GM12878 (cell line): ENCODE measurements at regions not wholly inside any gene's neighbourhood (a gene's known extent, or its start where the extent isn't known, plus 50 kb on each side); places are given as distances from the start of the nearest gene placed in this dataset.

Experiments
- ATAC-seq: fragments of 200-7000 bp; cut with Tn5 transposase; 3 replicates; pipeline ENCODE4 v1.9.1; 2020; ENCODE audit warnings: mild to moderate bottlenecking, moderate library complexity
- BruUV-seq: library from RNA; stranded (reverse); fragments of 400-500 nt; replicated peaks from 2 replicates; lab custom pipeline; 2021; lab: Mats Ljungman, UMichigan
- CTCF ChIA-PET: fragments of 300-600 bp; sonication (Branson Sonifier 250); formaldehyde crosslinking; extraction: SDS; loops from one replicate; lab custom pipeline; 2021; ENCODE audit warnings: inconsistent platforms; lab: Yijun Ruan, JAX
- POLR2A ChIA-PET: fragments of 350-600 bp; formaldehyde crosslinking; extraction: SDS; loops from one replicate; lab custom pipeline; 2021; ENCODE audit warnings: inconsistent platforms; lab: Charles Lee
- RAD21 ChIA-PET: fragments of 300-600 bp; sonication (Branson Sonifier 250); formaldehyde crosslinking; loops from one replicate; lab custom pipeline; 2023; ENCODE audit warnings: antibody characterized with exemption; ENCODE audit not compliant: unreplicated experiment; lab: Charles Lee
- SMC1A ChIA-PET: fragments of 300-600 bp; sonication (Branson Sonifier 250); formaldehyde crosslinking; loops from one replicate; lab custom pipeline; 2023; ENCODE audit not compliant: unreplicated experiment, uncharacterized antibody; lab: Charles Lee
- DNase-seq: peaks from one replicate; pipeline ENCODE4 v3.0.0-alpha.2; 2011; ENCODE audit warnings: low read depth, low spot score
- FAIRE-seq: peaks from 3 replicates; lab custom pipeline; 2011; peaks lifted over from hg19 to GRCh38; lab: Jason Lieb, UNC
- H2AFZ ChIP-seq: 2 replicates; pipeline ENCODE4 v1.6.0; 2011; ENCODE audit warnings: low read depth, low read length, control low read depth; ENCODE audit not compliant: control insufficient read depth
- H3K27ac ChIP-seq: 2 replicates; pipeline ENCODE4 v1.5.1; 2011; ENCODE audit warnings: control low read depth; ENCODE audit not compliant: control insufficient read depth, insufficient read depth
- H3K27me3 ChIP-seq, 2 experiments: replicated peaks in 1 of 2; 2 replicates each; pipeline versions ENCODE4 v1.6.0 to v1.6.1; 2011; ENCODE audit warnings: low read length in 1 of 2; ENCODE audit not compliant: control insufficient read depth in 2 of 2, insufficient read depth in 2 of 2
- H3K36me3 ChIP-seq, 2 experiments: 2 replicates each; pipeline ENCODE4 v1.5.1; 2011; ENCODE audit warnings: low read length in 1 of 2; ENCODE audit not compliant: control insufficient read depth in 2 of 2, insufficient read depth in 2 of 2
- H3K4me1 ChIP-seq: 2 replicates; pipeline ENCODE4 v1.6.1; 2011; ENCODE audit warnings: mild to moderate bottlenecking, low read length, moderate library complexity, mixed read lengths; ENCODE audit not compliant: control insufficient read depth, insufficient read depth
- H3K4me2 ChIP-seq: 2 replicates; pipeline ENCODE4 v1.6.0; 2011; ENCODE audit warnings: control low read depth; ENCODE audit not compliant: control insufficient read depth, insufficient read depth
- H3K4me3 ChIP-seq: fragments of 200-600 bp; sonication (generic); 2 replicates; pipeline ENCODE4 v1.5.1; 2016
- H3K79me2 ChIP-seq: 2 replicates; pipeline ENCODE4 v1.6.0; 2011; ENCODE audit warnings: low read length; ENCODE audit not compliant: control insufficient read depth, insufficient read depth
- H3K9ac ChIP-seq: 2 replicates; pipeline ENCODE4 v1.8.0; 2011; ENCODE audit warnings: low read length, control low read depth, mixed read lengths; ENCODE audit not compliant: control insufficient read depth, insufficient read depth
- H3K9me3 ChIP-seq: replicated peaks from 3 replicates; pipeline ENCODE4 v1.5.1; 2011; ENCODE audit warnings: mild to moderate bottlenecking, low read length; ENCODE audit not compliant: control insufficient read depth, insufficient read depth
- H4K20me1 ChIP-seq: 2 replicates; pipeline ENCODE4 v1.6.0; 2011; ENCODE audit not compliant: control insufficient read depth, insufficient read depth
- BHLHE40 ChIP-seq, 2 experiments: fragments of 450-650 bp in 1 of 2; IDR thresholded peaks; 2 replicates each; pipeline ENCODE4 v1.6.1; 2011 to 2017; ENCODE audit warnings: low read depth in 2 of 2, borderline replicate concordance in 1 of 2, improper control_type of control experiment in 1 of 2, low read length in 1 of 2, mild to moderate bottlenecking in 1 of 2
- PAX8 ChIP-seq: fragments of 450-650 bp; IDR thresholded peaks from 2 replicates; pipeline ENCODE4 v1.6.1; 2017; ENCODE audit warnings: mild to moderate bottlenecking, moderate library complexity
- RAD21 ChIP-seq: IDR thresholded peaks from 2 replicates; pipeline ENCODE4 v1.6.1; 2011; ENCODE audit warnings: mild to moderate bottlenecking, low read depth, low read length, moderate library complexity; ENCODE audit not compliant: insufficient read depth
- RFX5 ChIP-seq: IDR thresholded peaks from 2 replicates; pipeline ENCODE4 v1.6.1; 2011; ENCODE audit warnings: low read depth, low read length, improper control_type of control experiment
- RUNX3 ChIP-seq: IDR thresholded peaks from 2 replicates; pipeline ENCODE4 v1.6.1; 2012; ENCODE audit warnings: low read length, inconsistent platforms
- SIN3A ChIP-seq: IDR thresholded peaks from 2 replicates; pipeline ENCODE4 v1.6.1; 2012; ENCODE audit warnings: low read depth, low read length, improper control_type of control experiment
- STAT3 ChIP-seq: IDR thresholded peaks from 2 replicates; pipeline ENCODE4 v1.6.1; 2011; ENCODE audit warnings: low read depth, low read length, improper control_type of control experiment
- TAF1 ChIP-seq: IDR thresholded peaks from 2 replicates; pipeline ENCODE4 v1.6.1; 2011; ENCODE audit warnings: mild to moderate bottlenecking, low read depth, low read length, borderline replicate concordance
- USF2 ChIP-seq: IDR thresholded peaks from 2 replicates; pipeline ENCODE4 v1.6.1; 2011; ENCODE audit warnings: low read depth, low read length, improper control_type of control experiment, borderline replicate concordance
- ZNF207 ChIP-seq: fragments of 450-650 bp; IDR thresholded peaks from 2 replicates; pipeline ENCODE4 v1.6.1; 2014; ENCODE audit warnings: antibody characterized with exemption, mild to moderate bottlenecking, borderline replicate concordance
- ZNF687 ChIP-seq: fragments of 450-650 bp; IDR thresholded peaks from 2 replicates; pipeline ENCODE4 v1.6.1; 2017; ENCODE audit warnings: mild to moderate bottlenecking, moderate library complexity
- WGBS: methylation state at CpG from one replicate; pipeline ENCODE4 v1.1.6; 2016; ENCODE audit warnings: low lambda C conversion rate; ENCODE audit not compliant: insufficient replicate concordance, insufficient coverage; ENCODE audit errors: missing lambda C conversion rate; 5-methylcytosine and 5-hydroxymethylcytosine counted together
- in situ Hi-C: fragments of 300-500 bp; cut with MboI; formaldehyde crosslinking; loops from 9 replicates; pipeline ENCODE4 v1.14.3; 2018; ENCODE audit warnings: mixed read lengths
- intact Hi-C: fragments of 100-400 bp; cut with micrococcal nuclease; formaldehyde crosslinking; loops from one replicate; pipeline ENCODE4 v1.14.2; 2022; ENCODE audit not compliant: unreplicated experiment
- TF ChIP-seq, protein P1 (sequence below): fragments of 450-650 bp; IDR thresholded peaks from 2 replicates; pipeline ENCODE4 v1.6.1; 2017; ENCODE audit warnings: borderline replicate concordance

- TF ChIP-seq ZNF687 = 0 out of 2 replicates have a peak, but pooled peaks have one; percentile 17
- TF ChIP-seq PAX8 = no peak
- TF ChIP-seq RAD21 = no peak
- TF ChIP-seq STAT3 = no peak
Measured at GRCh38 chr14:71556730-71557129, 375.5 kb upstream of the RGS6 start (continued).

DNA sequence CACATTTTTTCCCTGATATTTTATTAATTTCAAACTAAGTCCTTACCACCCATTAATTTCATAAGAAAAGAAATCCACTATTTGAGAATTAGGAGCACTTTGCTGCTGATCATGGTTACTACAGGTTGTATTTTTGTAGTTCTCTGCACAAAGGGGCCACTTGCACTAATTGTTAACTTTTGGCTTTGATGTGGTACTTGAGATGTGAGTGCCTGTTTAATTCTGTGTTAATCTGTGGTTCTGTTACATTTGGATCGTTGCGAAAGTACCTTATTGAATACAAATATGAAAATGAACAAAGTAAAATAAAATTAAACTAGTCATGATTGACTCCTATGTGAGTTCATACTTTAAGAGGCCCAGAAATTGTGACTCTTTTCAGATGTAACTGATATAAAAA is 374.9 kb upstream of the RGS6 start:
- H3K4me3 ChIP-seq = no peak overlapping the region
- no peaks in the 10 kb centered on the region for H3K27me3 ChIP-seq
- SMC1A ChIA-PET = interaction anchor here (0.8 to 9.8 kb wide), 12 partner anchors 19 to 233 kb away, joined by 3 to 150 read pairs (median 6); partner anchors contain the start of gene SIPA1L1
- H3K79me2 ChIP-seq = peaks cover 47% of the 10 kb centered on the region
- POLR2A ChIA-PET = no interaction called here
- peak overlapping the region; percentile 98 for H3K27ac ChIP-seq
- FAIRE-seq (no peak), ATAC-seq (no peak), DNase-seq (no peak)
- H4K20me1 ChIP-seq = no peaks in the 10 kb centered on the region
- in situ Hi-C loops = loop anchor here (5.0 kb wide), 1 partner anchor 230 kb away; no protein-coding TSS in a partner anchor
- BruUV-seq = no TSS peak
- no peak overlapping the region for H3K9ac ChIP-seq
- RAD21 ChIA-PET = interaction anchor here (1.2 to 8.5 kb wide), 6 partner anchors 36 to 233 kb away, joined by 3 to 151 read pairs (median 58); partner anchors contain the start of gene SIPA1L1
- no peak overlapping the region for H3K4me2 ChIP-seq
- no peak overlapping the region for H2AFZ ChIP-seq
- peaks cover 2% of the 10 kb centered on the region; the same call in 2 of the 3 replicates for H3K9me3 ChIP-seq
- intact Hi-C loops = loop anchor here (5.0 to 10.0 kb wide), 2 partner anchors 60 to 413 kb away; no protein-coding TSS in a partner anchor
- H3K36me3 ChIP-seq = 0 out of 4 replicates have a peak, but pooled peaks cover 0 to 3% of the 10 kb centered on the region in 2 experiments
- WGBS = 96% methylated on average over 2 of the region's 2 CpGs
- peaks cover 40% of the 10 kb centered on the region for H3K4me1 ChIP-seq
- CTCF ChIA-PET = interaction anchor here (0.6 to 1.3 kb wide), 5 partner anchors 34 to 108 kb away, joined by 3 to 4 read pairs (median 3); no protein-coding TSS in a partner anchor
- TF ChIP-seq ZNF207 (no peak), BHLHE40 (IDR thresholded peaks at IDR 0.05; ENCODE audit: borderline replicate concordance in 1 of 2, low read depth in 2 of 2, low read length in 1 of 2) (peak in 1 of 2 experiments; percentile 13; a peak in 1 of 4 replicates), RUNX3 (peak; percentile 34; the same call in 1 of the 2 replicates), RFX5 (no peak), TAF1 (no peak), USF2 (no peak), SIN3A (no peak)
- TF ChIP-seq, protein P1, sequence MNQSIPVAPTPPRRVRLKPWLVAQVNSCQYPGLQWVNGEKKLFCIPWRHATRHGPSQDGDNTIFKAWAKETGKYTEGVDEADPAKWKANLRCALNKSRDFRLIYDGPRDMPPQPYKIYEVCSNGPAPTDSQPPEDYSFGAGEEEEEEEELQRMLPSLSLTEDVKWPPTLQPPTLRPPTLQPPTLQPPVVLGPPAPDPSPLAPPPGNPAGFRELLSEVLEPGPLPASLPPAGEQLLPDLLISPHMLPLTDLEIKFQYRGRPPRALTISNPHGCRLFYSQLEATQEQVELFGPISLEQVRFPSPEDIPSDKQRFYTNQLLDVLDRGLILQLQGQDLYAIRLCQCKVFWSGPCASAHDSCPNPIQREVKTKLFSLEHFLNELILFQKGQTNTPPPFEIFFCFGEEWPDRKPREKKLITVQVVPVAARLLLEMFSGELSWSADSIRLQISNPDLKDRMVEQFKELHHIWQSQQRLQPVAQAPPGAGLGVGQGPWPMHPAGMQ = no peak
